ENCODE measurements at regions not wholly inside any gene's neighbourhood (a gene's known extent, or its start where the extent isn't known, plus 50 kb on each side); places are given as distances from the start of the nearest gene placed in this dataset.

DNA sequence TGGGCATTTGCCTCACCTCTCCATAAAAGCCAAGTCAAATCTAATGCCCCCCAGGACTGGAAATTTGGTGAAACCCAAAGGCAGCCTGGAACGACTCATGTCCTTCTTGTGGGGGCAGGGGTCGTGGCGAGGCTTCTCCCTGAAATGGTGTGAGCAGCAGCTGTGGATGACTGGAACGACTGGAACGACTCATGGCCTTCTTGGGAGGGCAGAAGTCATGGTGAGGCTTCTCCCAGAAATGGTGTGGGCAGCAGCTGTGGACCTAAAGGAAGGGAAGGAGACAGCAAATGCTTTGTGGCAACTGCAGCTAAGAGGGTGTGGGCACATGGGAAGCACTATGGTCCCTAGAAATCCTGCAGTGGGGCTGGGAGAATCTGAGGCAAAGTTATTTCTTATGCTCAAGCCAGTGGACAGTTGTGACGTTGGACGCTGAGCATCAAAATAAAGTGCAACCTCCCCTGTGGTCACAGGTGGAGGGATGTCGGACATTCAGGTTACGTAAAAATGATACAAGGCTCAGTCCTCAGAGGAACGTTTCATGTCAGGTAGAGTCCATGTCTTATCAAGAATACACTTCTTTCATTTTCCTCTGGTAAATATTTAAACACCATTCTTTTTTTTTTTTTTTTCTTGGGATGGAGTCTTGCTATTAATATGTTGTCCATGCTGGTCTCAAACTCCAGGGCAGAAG, 107.0 kb upstream of the KIF5B start:
- Histone ChIP-seq H3K4me1 (no peaks in the 10 kb centered on the region), H3K4me3 (no peak overlapping the region), H3K27me3 (no peaks in the 10 kb centered on the region), H3K27ac (no peak overlapping the region), H3K9me3 (no peaks in the 10 kb centered on the region), H3K36me3 (no peaks in the 10 kb centered on the region)
- intact Hi-C loops (cut with DNase I), result no loop called here
- DNase-seq (no peak), ATAC-seq (no peak)
- TF ChIP-seq, protein P1, sequence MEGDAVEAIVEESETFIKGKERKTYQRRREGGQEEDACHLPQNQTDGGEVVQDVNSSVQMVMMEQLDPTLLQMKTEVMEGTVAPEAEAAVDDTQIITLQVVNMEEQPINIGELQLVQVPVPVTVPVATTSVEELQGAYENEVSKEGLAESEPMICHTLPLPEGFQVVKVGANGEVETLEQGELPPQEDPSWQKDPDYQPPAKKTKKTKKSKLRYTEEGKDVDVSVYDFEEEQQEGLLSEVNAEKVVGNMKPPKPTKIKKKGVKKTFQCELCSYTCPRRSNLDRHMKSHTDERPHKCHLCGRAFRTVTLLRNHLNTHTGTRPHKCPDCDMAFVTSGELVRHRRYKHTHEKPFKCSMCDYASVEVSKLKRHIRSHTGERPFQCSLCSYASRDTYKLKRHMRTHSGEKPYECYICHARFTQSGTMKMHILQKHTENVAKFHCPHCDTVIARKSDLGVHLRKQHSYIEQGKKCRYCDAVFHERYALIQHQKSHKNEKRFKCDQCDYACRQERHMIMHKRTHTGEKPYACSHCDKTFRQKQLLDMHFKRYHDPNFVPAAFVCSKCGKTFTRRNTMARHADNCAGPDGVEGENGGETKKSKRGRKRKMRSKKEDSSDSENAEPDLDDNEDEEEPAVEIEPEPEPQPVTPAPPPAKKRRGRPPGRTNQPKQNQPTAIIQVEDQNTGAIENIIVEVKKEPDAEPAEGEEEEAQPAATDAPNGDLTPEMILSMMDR (IDR thresholded peaks at IDR 0.05), result no peak

DNA sequence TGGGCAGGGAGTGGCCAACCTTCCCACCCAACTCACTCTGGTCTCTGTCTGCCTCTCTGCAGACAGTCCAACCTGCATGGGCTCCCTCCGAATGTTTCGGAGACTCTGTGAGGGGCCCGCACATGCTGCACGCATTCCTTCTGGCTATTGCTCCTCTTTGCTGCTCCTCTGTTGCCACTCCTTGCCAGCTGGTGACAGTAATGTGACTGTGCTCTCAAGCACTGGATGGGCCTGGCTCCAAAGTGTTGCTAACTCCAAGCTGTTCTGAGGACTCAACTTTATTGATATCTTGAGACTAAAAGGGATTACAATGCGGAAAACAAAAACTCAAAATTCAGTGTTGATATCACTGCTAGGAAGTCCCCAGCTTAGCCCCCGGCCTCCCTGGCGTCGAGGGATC, 105.4 kb upstream of the KIF5B start:
- H3K27ac ChIP-seq, result no peak overlapping the region

DNA sequence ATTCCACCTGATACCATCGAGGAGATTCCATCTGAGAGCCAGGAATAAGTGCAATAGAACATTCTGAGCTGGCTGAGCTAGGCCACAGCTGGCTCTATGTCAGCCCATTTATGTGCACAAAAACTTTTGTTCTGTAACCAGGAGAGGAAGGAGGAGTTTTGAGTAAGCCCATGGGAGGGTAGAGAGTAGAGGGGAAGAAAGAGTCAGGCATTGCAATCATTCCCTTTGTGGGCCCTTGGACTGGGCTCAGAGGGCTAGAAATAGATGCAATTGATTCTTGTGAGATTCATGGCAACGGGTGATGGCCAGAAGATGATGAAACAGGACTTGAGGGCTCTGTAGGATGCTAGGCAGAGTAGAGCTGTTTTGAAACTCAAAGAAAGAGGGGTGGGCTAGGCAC, 104.6 kb upstream of the KIF5B start:
- Histone ChIP-seq H3K9me3 (no peaks in the 10 kb centered on the region), H3K36me3 (no peaks in the 10 kb centered on the region), H3K27me3 (no peaks in the 10 kb centered on the region), H3K4me1 (no peaks in the 10 kb centered on the region), H3K27ac (no peak overlapping the region), H3K4me3 (no peak overlapping the region)
- no peak for ATAC-seq
- intact Hi-C loops (cut with DNase I), result no loop called here
- DNase-seq, result no peak
- TF ChIP-seq, protein P1 (IDR thresholded peaks at IDR 0.05), result no peak

More for the DNA sequence above, 105.4 kb upstream of the KIF5B start:
- Histone ChIP-seq H3K27me3 (no peaks in the 10 kb centered on the region), H3K4me1 (no peaks in the 10 kb centered on the region), H3K36me3 (no peaks in the 10 kb centered on the region), H3K9me3 (no peaks in the 10 kb centered on the region), H3K4me3 (no peak overlapping the region)
- TF ChIP-seq, protein P1 (IDR thresholded peaks at IDR 0.05), result no peak
- intact Hi-C loops (cut with DNase I), result no loop called here
- ATAC-seq (no peak), DNase-seq (no peak)

DNA sequence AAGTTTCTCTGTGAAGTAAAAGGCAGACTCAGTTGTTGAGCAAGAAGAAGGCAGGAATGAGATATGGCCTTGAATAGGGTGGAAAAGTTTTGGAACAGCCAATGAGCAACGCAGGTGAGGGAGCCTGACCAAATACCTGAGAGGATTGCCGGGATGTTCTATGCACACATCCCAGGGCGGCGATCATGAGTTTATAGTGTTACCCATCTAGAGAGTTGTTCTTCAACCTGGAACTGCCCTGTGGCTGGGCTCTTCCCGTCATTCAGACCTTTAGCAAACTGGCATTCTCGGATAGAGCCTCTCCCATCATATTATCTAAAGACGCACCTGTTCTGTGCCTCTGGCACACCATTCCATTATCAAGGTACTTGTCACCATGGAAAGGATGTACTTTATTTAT, 103.0 kb upstream of the KIF5B start:
- Histone ChIP-seq H3K27me3 (no peaks in the 10 kb centered on the region), H3K4me1 (no peaks in the 10 kb centered on the region), H3K4me3 (no peak overlapping the region), H3K27ac (no peak overlapping the region), H3K36me3 (no peaks in the 10 kb centered on the region), H3K9me3 (peaks cover 0 to 3% of the 10 kb centered on the region in 2 donors)
- TF ChIP-seq, protein P1 (IDR thresholded peaks at IDR 0.05), result no peak
- intact Hi-C loops (cut with DNase I), result no loop called here
- ATAC-seq (no peak), DNase-seq (no peak)

DNA sequence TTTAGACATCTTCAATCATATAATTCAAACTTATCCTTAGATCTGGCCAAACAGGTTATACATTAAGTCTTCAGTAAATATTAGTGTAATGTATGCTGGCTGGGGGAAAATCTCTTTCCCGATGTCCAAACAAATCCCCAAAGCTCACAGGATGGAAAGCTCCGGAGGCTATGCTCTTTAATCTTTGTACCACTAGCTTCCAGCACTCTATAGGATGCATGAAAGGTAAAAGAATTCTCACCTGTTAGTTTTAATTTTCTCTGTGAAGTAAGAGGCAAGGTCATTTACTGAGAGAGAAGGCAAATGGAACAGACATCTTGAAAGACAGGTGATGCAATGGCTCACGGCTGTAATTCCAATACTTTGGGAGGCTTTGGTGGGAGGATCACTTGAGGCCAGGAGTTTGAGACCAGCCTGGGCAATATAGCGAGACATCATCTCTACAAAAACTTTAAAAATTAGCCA, 99.8 kb upstream of the KIF5B start:
- no peaks in the 10 kb centered on the region for H3K36me3 ChIP-seq
- DNase-seq, result no peak
- no peaks in the 10 kb centered on the region for H3K27me3 ChIP-seq
- no peak overlapping the region for H3K4me3 ChIP-seq
- H3K4me1 ChIP-seq, result no peaks in the 10 kb centered on the region
- ATAC-seq, result no peak
- TF ChIP-seq, protein P1 (IDR thresholded peaks at IDR 0.05), result no peak
- no peak overlapping the region for H3K27ac ChIP-seq
- peaks cover 0 to 21% of the 10 kb centered on the region in 2 donors for H3K9me3 ChIP-seq
- intact Hi-C loops (cut with DNase I), result no loop called here

Measured in left lung (tissue), 4 donors.